B cell (primary cell): ENCODE measurements at regions not wholly inside any gene's neighbourhood (a gene's known extent, or its start where the extent isn't known, plus 50 kb on each side); places are given as distances from the start of the nearest gene placed in this dataset.

Source experiments
- CTCF ChIP-seq: fragments of 200-600 bp; IDR thresholded peaks from one replicate; pipeline ENCODE4 v1.8.0; 2022; ENCODE audit warnings: antibody characterized with exemption, mild to moderate bottlenecking
- EZH2 ChIP-seq: IDR thresholded peaks from 2 replicates; pipeline ENCODE4 v1.6.1; 2012; ENCODE audit warnings: borderline replicate concordance, low read depth, mild to moderate bottlenecking, moderate library complexity, low read length; ENCODE audit not compliant: insufficient read depth, poor library complexity, severe bottlenecking

- no peak for TF ChIP-seq EZH2
- TF ChIP-seq CTCF = no peak
Observed at GRCh38 chr11:57131080-57131790, 50.5 kb upstream of the LRRC55 start.
